Loucy (cell line): ENCODE measurements at regions not wholly inside any gene's neighbourhood (a gene's known extent, or its start where the extent isn't known, plus 50 kb on each side); places are given as distances from the start of the nearest gene placed in this dataset.

Experiments used
- CTCF ChIP-seq: fragments of 200-600 bp; sonication (generic); conservative IDR thresholded peaks from 2 replicates; pipeline ENCODE4 v1.5.1; 2014; ENCODE audit warnings: mild to moderate bottlenecking, antibody characterized with exemption, low read length
- EZH2phosphoT487 ChIP-seq: fragments of 200-600 bp; IDR thresholded peaks from 2 replicates; pipeline ENCODE4 v1.6.1; 2018; ENCODE audit warnings: antibody characterized with exemption, mild to moderate bottlenecking, moderate library complexity, borderline replicate concordance

- TF ChIP-seq CTCF (no peak), EZH2phosphoT487 (no peak)
These were observed 292.5 kb downstream of the HLX start for GRCh38 chr1:221171768-221172167.
